Common myeloid progenitor, CD34-positive (primary cell): ENCODE measurements at regions not wholly inside any gene's neighbourhood (a gene's known extent, or its start where the extent isn't known, plus 50 kb on each side); places are given as distances from the start of the nearest gene placed in this dataset.

Source experiments
- CTCF ChIA-PET: fragments of 350-600 bp; sonication (Branson Sonifier 250); formaldehyde crosslinking; loops from one replicate; lab custom pipeline; 2021; ENCODE audit warnings: antibody characterized with exemption; lab: Charles Lee
- POLR2A ChIA-PET: fragments of 350-600 bp; sonication (Branson Sonifier 250); formaldehyde crosslinking; loops from one replicate; lab custom pipeline; 2021; ENCODE audit warnings: antibody characterized with exemption; lab: Charles Lee
- DNase-seq, 3 donors: peaks; one replicate each; pipeline versions ENCODE4 v3.0.0 to v3.0.0-alpha.2; 2013
- H3K27ac ChIP-seq, 2 experiments: 1 replicate in 1 of 2; 2 replicates in 1 of 2; pipeline ENCODE4 v1.7.0; 2013; ENCODE audit warnings: inconsistent platforms in 2 of 2, low read length in 2 of 2, mild to moderate bottlenecking in 2 of 2, low read depth in 1 of 2, moderate library complexity in 1 of 2; ENCODE audit not compliant: severe bottlenecking in 2 of 2, insufficient read depth in 1 of 2, poor library complexity in 1 of 2
- H3K27me3 ChIP-seq, 5 experiments: replicated peaks in 2 of 5; 1 replicate in 3 of 5; 2 replicates in 2 of 5; pipeline versions ENCODE4 v1.6.1 to v1.7.0; 2013; ENCODE audit warnings: low read length in 4 of 5, mild to moderate bottlenecking in 2 of 5, moderate library complexity in 2 of 5, inconsistent platforms in 1 of 5; ENCODE audit not compliant: insufficient read depth in 5 of 5, control insufficient read depth in 4 of 5
- H3K36me3 ChIP-seq, 4 experiments: 1 replicate in 2 of 4; 2 replicates in 2 of 4; pipeline versions ENCODE4 v1.6.1 to v1.7.0; 2013; ENCODE audit warnings: low read length in 3 of 4, control low read depth in 1 of 4, mild to moderate bottlenecking in 1 of 4; ENCODE audit not compliant: control insufficient read depth in 4 of 4, insufficient read depth in 4 of 4
- H3K4me1 ChIP-seq, 4 experiments: 1 replicate in 3 of 4; 2 replicates in 1 of 4; pipeline versions ENCODE4 v1.6.1 to v1.7.1; 2013; ENCODE audit warnings: low read length in 3 of 4, mild to moderate bottlenecking in 3 of 4, control low read depth in 1 of 4, inconsistent platforms in 1 of 4, moderate library complexity in 1 of 4; ENCODE audit not compliant: control insufficient read depth in 4 of 4, insufficient read depth in 4 of 4; ENCODE audit errors: control extremely low read depth in 1 of 4
- H3K4me3 ChIP-seq, 7 experiments: 1 replicate in 4 of 7; 2 replicates in 3 of 7; pipeline versions ENCODE4 v1.5.1 to v1.7.0; 2013; ENCODE audit warnings: mild to moderate bottlenecking in 7 of 7, low read length in 6 of 7, moderate library complexity in 6 of 7, inconsistent platforms in 2 of 7, low read depth in 2 of 7, control low read depth in 1 of 7; ENCODE audit not compliant: insufficient read depth in 4 of 7, control insufficient read depth in 1 of 7; ENCODE audit errors: extremely low read depth in 1 of 7
- H3K9me3 ChIP-seq, 5 experiments: 1 replicate in 4 of 5; 2 replicates in 1 of 5; pipeline versions ENCODE4 v1.6.1 to v1.7.1; 2013; ENCODE audit warnings: low read length in 4 of 5, mild to moderate bottlenecking in 2 of 5, inconsistent platforms in 1 of 5, low read depth in 1 of 5, moderate library complexity in 1 of 5; ENCODE audit not compliant: control insufficient read depth in 4 of 5, insufficient read depth in 2 of 5; ENCODE audit errors: control extremely low read depth in 1 of 5
- WGBS: methylation state at CpG from one replicate; pipeline ENCODE4 v1.1.5; 2013; ENCODE audit not compliant: insufficient coverage; 5-methylcytosine and 5-hydroxymethylcytosine counted together

DNA sequence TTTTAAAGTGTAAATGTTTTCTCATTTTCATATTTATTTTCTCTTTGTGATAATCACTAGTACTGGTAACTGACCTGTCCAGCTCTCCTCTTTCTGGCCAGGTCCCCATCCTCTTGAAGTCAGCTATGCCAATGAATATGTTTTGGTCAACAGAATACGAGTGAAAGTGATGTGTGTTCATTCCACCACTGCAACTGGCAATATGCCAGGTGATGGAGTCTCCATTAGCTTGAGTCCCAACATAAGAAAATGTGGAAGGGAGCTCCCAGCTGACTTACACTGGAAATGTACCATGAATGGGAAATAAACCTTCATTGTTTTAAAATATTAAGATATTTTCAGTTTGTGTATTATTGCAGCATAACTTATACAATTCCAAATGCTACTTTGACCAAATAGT, 75.8 kb downstream of the CCDC34 start:
- ChIA-PET CTCF (no interaction called here), POLR2A (no interaction called here)
- Histone ChIP-seq H3K36me3 (no peaks in the 10 kb centered on the region), H3K27ac (no peak overlapping the region), H3K9me3 (peaks cover 0 to 10% (median 4%) of the 10 kb centered on the region in 5 experiments), H3K4me3 (no peak overlapping the region), H3K4me1 (no peaks in the 10 kb centered on the region), H3K27me3 (peaks cover 0 to 2% (median 0%) of the 10 kb centered on the region in 5 experiments)
- DNase-seq, result no peak
- WGBS, result 100% methylated on average over 1 of the region's 1 CpG

DNA sequence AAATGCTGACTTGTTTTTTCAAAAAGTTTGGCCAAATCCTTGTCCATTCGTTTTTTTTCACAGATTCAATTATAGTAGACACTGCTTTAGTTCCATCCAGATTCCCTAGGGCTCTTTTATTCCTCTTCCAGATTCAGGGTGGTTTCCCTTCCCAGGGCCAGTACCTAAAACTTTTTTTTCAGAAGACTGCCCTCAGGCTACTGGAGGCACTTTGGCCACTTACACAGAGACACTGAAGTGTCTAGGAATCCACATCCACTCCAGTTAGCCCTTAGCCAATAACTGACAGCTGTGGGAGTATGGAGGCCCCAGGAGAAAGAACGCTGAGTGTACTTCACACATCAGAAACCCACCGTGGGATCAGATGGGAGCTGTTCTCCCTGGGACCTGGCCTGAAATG, 77.3 kb downstream of the CCDC34 start:
- H3K4me1 ChIP-seq, result no peaks in the 10 kb centered on the region
- DNase-seq, result no peak
- peaks cover 0 to under 1% (median 0%) of the 10 kb centered on the region in 5 experiments for H3K9me3 ChIP-seq
- H3K4me3 ChIP-seq, result no peak overlapping the region
- H3K36me3 ChIP-seq, result no peaks in the 10 kb centered on the region
- no peak overlapping the region for H3K27ac ChIP-seq
- ChIA-PET POLR2A (no interaction called here), CTCF (no interaction called here)
- peaks cover 0 to 2% (median 0%) of the 10 kb centered on the region in 5 experiments for H3K27me3 ChIP-seq
- 92% methylated on average over 2 of the region's 3 CpGs for WGBS

DNA sequence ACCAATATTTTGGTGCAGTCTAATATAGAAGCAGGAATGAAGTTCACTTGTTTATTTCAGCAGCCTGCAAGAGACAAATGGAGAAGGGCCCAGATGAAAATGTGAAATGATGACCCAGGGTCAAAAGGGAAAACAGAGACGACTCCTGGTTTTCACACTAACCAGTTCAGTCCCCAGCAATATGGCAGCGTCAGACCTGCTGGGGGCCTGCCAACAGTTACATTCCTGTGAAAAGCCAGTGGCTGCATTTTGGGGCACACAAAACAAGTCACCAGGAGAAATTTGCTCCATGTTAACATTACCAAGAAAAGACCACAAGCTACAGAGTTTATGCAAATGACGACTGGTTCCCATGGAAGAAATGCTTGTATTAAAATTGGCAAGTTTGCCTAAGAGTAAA, 80.2 kb downstream of the CCDC34 start:
- WGBS, result no CpG with 5 or more reads among the region's 3 CpGs
- H3K9me3 ChIP-seq, result no peaks in the 10 kb centered on the region
- CTCF ChIA-PET, result no interaction called here
- H3K27ac ChIP-seq, result no peak overlapping the region
- H3K4me3 ChIP-seq, result no peak overlapping the region
- H3K4me1 ChIP-seq, result no peaks in the 10 kb centered on the region
- DNase-seq, result no peak
- no peaks in the 10 kb centered on the region for H3K36me3 ChIP-seq
- H3K27me3 ChIP-seq, result peaks cover 0 to 2% (median 0%) of the 10 kb centered on the region in 5 experiments
- POLR2A ChIA-PET, result no interaction called here

DNA sequence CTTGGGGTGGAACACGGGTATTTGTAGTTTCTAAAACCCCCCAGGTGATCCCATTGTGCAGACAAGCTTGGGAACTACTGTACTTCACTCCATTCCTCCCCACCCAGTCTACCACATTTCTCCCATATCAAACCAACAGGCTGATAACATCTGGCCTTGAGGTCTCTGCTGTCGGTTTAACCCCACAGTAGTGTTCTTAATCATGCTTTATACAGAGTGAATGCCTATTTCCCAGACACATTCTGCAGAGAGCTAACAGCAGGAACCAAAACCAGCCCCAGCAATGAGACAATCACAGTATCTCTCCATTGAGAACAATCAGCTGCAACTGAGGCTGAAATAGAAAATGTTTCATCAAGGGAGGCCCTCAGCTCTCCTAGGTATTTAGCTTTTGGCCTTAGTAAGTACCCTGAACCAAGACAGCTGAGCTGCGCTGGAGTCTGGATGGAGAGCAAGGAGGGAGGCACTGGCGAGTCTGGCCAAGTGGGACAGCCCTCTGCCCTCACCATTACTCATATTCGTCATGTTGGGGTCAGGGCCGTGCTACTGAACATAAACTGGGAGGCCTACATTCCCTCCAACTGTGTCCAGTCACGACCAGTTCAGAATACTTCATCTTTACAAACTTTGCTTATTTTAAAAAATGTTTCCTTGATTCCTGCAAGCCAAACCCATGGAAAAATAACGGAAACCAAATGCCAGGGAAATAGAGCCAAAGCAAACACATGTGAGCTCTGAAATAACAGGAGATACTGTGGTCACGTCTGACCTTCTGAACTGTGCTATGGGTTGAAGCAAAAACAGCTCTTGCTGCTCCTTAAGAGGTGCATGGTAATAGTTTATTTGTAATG, 81.0 kb downstream of the CCDC34 start:
- Histone ChIP-seq H3K27ac (no peak overlapping the region), H3K36me3 (no peaks in the 10 kb centered on the region), H3K9me3 (no peaks in the 10 kb centered on the region), H3K27me3 (peaks cover 0 to 2% (median 0%) of the 10 kb centered on the region in 5 experiments), H3K4me1 (no peaks in the 10 kb centered on the region), H3K4me3 (no peak overlapping the region)
- ChIA-PET POLR2A (no interaction called here), CTCF (no interaction called here)
- no peak for DNase-seq
- 78% methylated on average over 3 of the region's 9 CpGs for WGBS

DNA sequence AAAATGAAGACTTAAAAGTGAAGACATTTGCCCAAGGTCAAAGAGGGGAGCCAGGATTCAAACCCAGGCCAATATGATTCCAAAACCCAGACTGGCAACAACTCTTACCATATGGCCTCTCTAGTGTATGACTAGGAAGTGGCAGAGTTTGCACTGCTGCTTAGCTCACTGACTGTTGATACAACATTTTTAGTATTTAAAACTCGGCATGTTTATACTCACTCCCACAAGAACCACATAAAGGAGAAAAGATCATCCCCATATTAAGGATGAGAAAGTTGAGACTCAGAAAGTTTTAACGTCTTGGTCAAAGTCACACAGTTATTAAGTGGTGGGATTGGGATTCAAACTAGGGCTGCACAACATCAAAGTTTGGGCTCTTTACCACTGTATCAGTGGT, 81.7 kb downstream of the CCDC34 start:
- Histone ChIP-seq H3K36me3 (no peaks in the 10 kb centered on the region), H3K27ac (no peak overlapping the region), H3K4me3 (no peak overlapping the region), H3K4me1 (no peaks in the 10 kb centered on the region), H3K27me3 (peaks cover 0 to 2% (median 0%) of the 10 kb centered on the region in 5 experiments), H3K9me3 (no peaks in the 10 kb centered on the region)
- CTCF ChIA-PET, result no interaction called here
- WGBS, result no CpG with 5 or more reads among the region's 2 CpGs
- DNase-seq, result no peak
- POLR2A ChIA-PET, result no interaction called here

DNA sequence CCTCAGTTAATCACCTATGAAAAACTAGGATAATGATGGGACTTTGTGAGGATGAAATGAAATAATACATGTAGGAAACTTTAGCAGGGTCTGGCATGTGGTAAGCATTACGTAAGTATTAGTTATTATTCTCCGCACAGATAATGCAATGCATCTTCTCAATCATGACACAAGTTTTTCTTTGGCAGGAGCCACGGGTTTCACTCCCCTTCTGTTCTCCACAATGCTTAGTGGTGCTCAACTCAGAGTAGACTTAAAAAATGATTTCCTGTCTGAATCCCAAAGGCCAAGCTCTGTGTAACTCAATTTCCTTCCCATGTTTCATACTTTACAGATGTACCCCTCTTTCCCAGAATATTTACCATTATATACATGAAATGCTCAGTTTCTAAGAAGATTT, 82.9 kb downstream of the CCDC34 start:
- peaks cover 0 to 2% (median 0%) of the 10 kb centered on the region in 5 experiments for H3K27me3 ChIP-seq
- ChIA-PET CTCF (no interaction called here), POLR2A (no interaction called here)
- H3K36me3 ChIP-seq, result no peaks in the 10 kb centered on the region
- no peaks in the 10 kb centered on the region for H3K9me3 ChIP-seq
- WGBS, result 85% methylated on average over 3 of the region's 3 CpGs
- no peaks in the 10 kb centered on the region for H3K4me1 ChIP-seq
- no peak for DNase-seq
- no peak overlapping the region for H3K4me3 ChIP-seq
- no peak overlapping the region for H3K27ac ChIP-seq

DNA sequence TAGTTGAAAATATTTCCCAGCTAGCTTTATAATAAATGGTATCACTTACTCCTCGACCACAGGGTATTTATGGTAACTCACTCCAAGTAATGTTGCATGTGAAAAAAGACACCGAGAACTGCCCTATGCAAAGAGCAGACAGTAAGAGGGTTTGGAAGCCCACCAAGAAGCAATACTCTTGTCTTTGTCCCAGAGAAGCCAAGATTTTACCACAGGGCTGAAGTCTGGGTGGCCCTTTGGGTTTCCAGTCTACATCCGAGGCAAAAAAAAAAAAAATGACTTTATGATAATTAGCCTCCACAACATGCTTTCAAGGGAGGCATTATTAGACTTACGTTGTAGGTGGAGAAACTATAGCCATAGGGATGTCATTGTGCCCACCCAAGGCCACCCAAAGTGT, 83.6 kb downstream of the CCDC34 start:
- 90% methylated on average over 2 of the region's 4 CpGs for WGBS

More for the DNA sequence above, 83.6 kb downstream of the CCDC34 start:
- peaks cover 0 to 2% (median 0%) of the 10 kb centered on the region in 5 experiments for H3K27me3 ChIP-seq
- H3K36me3 ChIP-seq, result no peaks in the 10 kb centered on the region
- CTCF ChIA-PET, result no interaction called here
- H3K4me1 ChIP-seq, result no peaks in the 10 kb centered on the region
- no peak for DNase-seq
- H3K9me3 ChIP-seq, result no peaks in the 10 kb centered on the region
- H3K27ac ChIP-seq, result no peak overlapping the region
- H3K4me3 ChIP-seq, result no peak overlapping the region
- POLR2A ChIA-PET, result no interaction called here
